MCF 10A (cell line): ENCODE measurements at regions not wholly inside any gene's neighbourhood (a gene's known extent, or its start where the extent isn't known, plus 50 kb on each side); places are given as distances from the start of the nearest gene placed in this dataset.

Experiments
- BruUV-seq: library from RNA; stranded (reverse); fragments of 400-500 nt; replicated peaks from 2 replicates; lab custom pipeline; 2021; lab: Mats Ljungman, UMichigan
- CTCF ChIA-PET: fragments of 300-600 bp; sonication (Branson Sonifier 250); formaldehyde crosslinking; extraction: SDS; loops from one replicate; lab custom pipeline; 2021; ENCODE audit warnings: antibody characterized with exemption, inconsistent platforms; lab: Yijun Ruan, JAX
- POLR2A ChIA-PET: fragments of 300-600, 350-650 bp; sonication (Branson Sonifier 250); formaldehyde crosslinking; extraction: SDS; loops from one replicate; lab custom pipeline; 2020; ENCODE audit warnings: antibody characterized with exemption, inconsistent platforms; lab: Yijun Ruan, JAX
- DNase-seq: peaks from one replicate; pipeline ENCODE4 v3.0.0-alpha.2; 2018; ENCODE audit not compliant: unreplicated experiment
- H3K27ac Mint-ChIP-seq: one replicate; pipeline ENCODE4 v1.8.0; 2022; ENCODE audit warnings: mild to moderate bottlenecking, low read depth, mixed read lengths; ENCODE audit not compliant: unreplicated experiment
- H3K27me3 Mint-ChIP-seq: one replicate; pipeline ENCODE4 v1.8.0; 2022; ENCODE audit warnings: mixed read lengths; ENCODE audit not compliant: insufficient read depth, unreplicated experiment
- H3K36me3 Mint-ChIP-seq: one replicate; pipeline ENCODE4 v1.8.0; 2022; ENCODE audit warnings: mild to moderate bottlenecking, moderate library complexity, mixed read lengths; ENCODE audit not compliant: insufficient read depth, unreplicated experiment
- H3K4me1 Mint-ChIP-seq: one replicate; pipeline ENCODE4 v1.8.0; 2022; ENCODE audit warnings: mixed read lengths; ENCODE audit not compliant: insufficient read depth, unreplicated experiment
- H3K4me3 Mint-ChIP-seq: one replicate; pipeline ENCODE4 v1.8.0; 2022; ENCODE audit warnings: mild to moderate bottlenecking, moderate library complexity, mixed read lengths; ENCODE audit not compliant: unreplicated experiment
- H3K9me3 Mint-ChIP-seq: one replicate; pipeline ENCODE4 v1.8.0; 2022; ENCODE audit warnings: mixed read lengths; ENCODE audit not compliant: unreplicated experiment
- CTCF ChIP-seq: fragments of 200-600 bp; IDR thresholded peaks from one replicate; pipeline ENCODE4 v1.8.0; 2022; ENCODE audit warnings: antibody characterized with exemption, mild to moderate bottlenecking; ENCODE audit not compliant: unreplicated experiment
- intact Hi-C: fragments of 100-400 bp; cut with micrococcal nuclease; formaldehyde crosslinking; loops from 2 replicates; pipeline ENCODE4 v1.14.1; 2022

- no peak for TF ChIP-seq CTCF
- H3K36me3 Mint-ChIP-seq: no peaks in the 10 kb centered on the region
- DNase-seq: no peak
- intact Hi-C loops: no loop called here
- ChIA-PET POLR2A (no interaction called here), CTCF (interaction anchor here (0.5 to 1.5 kb wide), 4 partner anchors 25 to 269 kb away, joined by 3 to 5 read pairs (median 4); no protein-coding TSS in a partner anchor)
- H3K27me3 Mint-ChIP-seq: no peaks in the 10 kb centered on the region
- no peaks in the 10 kb centered on the region for H3K4me1 Mint-ChIP-seq
- H3K27ac Mint-ChIP-seq: no peak overlapping the region
- no peak overlapping the region for H3K4me3 Mint-ChIP-seq
- no TSS peak for BruUV-seq
- H3K9me3 Mint-ChIP-seq: no peaks in the 10 kb centered on the region
These were observed 244.6 kb downstream of the SUCLG1 start for GRCh38 chr2:84214455-84214854.

GRCh38 chr2:84212611-84213314, 246.3 kb downstream of the SUCLG1 start:
- Mint-ChIP-seq H3K36me3 (no peaks in the 10 kb centered on the region), H3K9me3 (no peaks in the 10 kb centered on the region), H3K27ac (no peak overlapping the region), H3K27me3 (no peaks in the 10 kb centered on the region), H3K4me3 (no peak overlapping the region), H3K4me1 (no peaks in the 10 kb centered on the region)
- intact Hi-C loops: no loop called here
- no peak for TF ChIP-seq CTCF
- ChIA-PET POLR2A (interaction anchor here (0.6 to 1.1 kb wide), 3 partner anchors 9 to 44 kb away, joined by 3 read pairs; no protein-coding TSS in a partner anchor), CTCF (no interaction called here)
- no peak for DNase-seq
- no TSS peak for BruUV-seq

GRCh38 chr2:84209941-84210340, 249.1 kb downstream of the SUCLG1 start:
- CTCF ChIA-PET: no interaction called here

DNA sequence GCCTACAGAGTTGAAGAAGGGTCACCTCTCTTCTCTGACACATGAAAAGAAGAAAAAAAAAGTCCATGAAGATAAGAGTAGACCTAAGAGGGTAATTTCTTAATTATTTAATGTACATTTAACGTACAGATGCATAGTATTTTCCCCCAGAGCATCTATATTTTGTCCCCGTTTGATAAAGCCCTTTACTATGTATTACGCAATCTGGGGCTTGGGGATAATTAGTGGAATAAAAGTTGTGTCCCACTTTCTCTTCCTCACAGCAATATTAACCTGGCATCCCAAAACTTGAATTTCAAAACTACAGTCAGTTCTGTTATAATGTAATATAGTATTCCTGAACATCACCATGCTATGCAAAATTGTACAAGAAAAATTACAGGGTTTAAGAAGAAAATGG, 254.1 kb downstream of the SUCLG1 start:
- ChIA-PET CTCF (interaction anchor here (0.7 kb wide), 1 partner anchor 475 kb away, joined by 3 read pairs; no protein-coding TSS in a partner anchor), POLR2A (no interaction called here)
- no peak for DNase-seq
- Mint-ChIP-seq H3K9me3 (no peaks in the 10 kb centered on the region), H3K4me3 (no peak overlapping the region), H3K4me1 (no peaks in the 10 kb centered on the region), H3K27ac (no peak overlapping the region), H3K27me3 (no peaks in the 10 kb centered on the region), H3K36me3 (no peaks in the 10 kb centered on the region)
- TF ChIP-seq CTCF: no peak
- BruUV-seq: no TSS peak
- intact Hi-C loops: no loop called here

More at GRCh38 chr2:84209941-84210340, 249.1 kb downstream of the SUCLG1 start:
- Mint-ChIP-seq H3K4me3 (no peak overlapping the region), H3K9me3 (no peaks in the 10 kb centered on the region), H3K27ac (no peak overlapping the region), H3K36me3 (no peaks in the 10 kb centered on the region), H3K27me3 (no peaks in the 10 kb centered on the region), H3K4me1 (no peaks in the 10 kb centered on the region)
- intact Hi-C loops: no loop called here
- POLR2A ChIA-PET: no interaction called here
- no peak for DNase-seq
- TF ChIP-seq CTCF: no peak
- BruUV-seq: no TSS peak
